NCI-H69 (cell line): ENCODE measurements at regions not wholly inside any gene's neighbourhood (a gene's known extent, or its start where the extent isn't known, plus 50 kb on each side); places are given as distances from the start of the nearest gene placed in this dataset.
"Not testable (repeated sequence)": the region's sequence is repeated elsewhere in the genome, so short reads cannot be mapped to it uniquely, and the experiment has no call there.

Experiments used
- DNase-seq: peaks from one replicate; lab custom pipeline; 2025; lab: John Stamatoyannopoulos, UW

DNA sequence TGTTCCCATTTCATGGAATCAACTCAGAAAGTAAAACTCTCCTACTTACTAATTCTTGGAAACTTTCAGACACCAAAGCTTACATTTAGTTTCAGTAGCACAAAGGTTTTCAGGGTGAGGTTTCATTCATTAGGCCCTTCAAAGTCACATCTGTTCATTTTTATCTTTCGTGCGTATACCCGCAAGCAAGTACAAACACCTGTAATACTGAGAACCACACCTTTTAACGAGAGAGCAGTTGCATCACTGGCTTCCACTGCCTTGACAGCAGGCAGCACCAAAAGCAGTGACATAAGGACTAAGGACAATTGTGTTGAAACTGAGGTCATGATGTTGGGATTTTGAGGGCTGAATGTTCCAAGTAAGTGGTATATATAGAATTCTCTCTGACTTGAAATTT, 60.5 kb downstream of the GOLGA6L22 start:
- DNase-seq: not testable (repeated sequence)

GRCh38 chr15:22526537-22526936, 67.8 kb downstream of the GOLGA6L22 start:
- DNase-seq: not testable (repeated sequence)

GRCh38 chr15:22527016-22527415, 68.3 kb downstream of the GOLGA6L22 start:
- DNase-seq: not testable (repeated sequence)

DNA sequence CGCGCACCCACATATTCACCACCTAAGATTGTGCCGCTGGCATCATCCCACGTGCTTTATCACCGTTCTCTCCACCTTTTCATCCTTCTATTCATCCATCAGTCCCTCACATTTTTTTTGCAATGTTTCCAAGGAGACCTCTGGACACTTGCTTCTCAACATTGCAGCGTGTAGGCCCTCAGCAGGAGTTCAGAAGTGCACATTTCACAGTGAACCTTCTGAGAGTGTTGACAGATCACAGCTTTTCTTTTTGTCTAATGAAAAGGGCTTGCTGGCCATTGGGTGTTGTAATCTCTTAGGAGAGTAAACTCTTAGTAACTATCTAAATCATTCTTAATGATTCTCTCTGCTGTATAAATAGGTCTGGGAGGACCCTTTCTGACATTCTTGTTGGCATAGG, 70.5 kb downstream of the GOLGA6L22 start:
- DNase-seq: not testable (repeated sequence)

DNA sequence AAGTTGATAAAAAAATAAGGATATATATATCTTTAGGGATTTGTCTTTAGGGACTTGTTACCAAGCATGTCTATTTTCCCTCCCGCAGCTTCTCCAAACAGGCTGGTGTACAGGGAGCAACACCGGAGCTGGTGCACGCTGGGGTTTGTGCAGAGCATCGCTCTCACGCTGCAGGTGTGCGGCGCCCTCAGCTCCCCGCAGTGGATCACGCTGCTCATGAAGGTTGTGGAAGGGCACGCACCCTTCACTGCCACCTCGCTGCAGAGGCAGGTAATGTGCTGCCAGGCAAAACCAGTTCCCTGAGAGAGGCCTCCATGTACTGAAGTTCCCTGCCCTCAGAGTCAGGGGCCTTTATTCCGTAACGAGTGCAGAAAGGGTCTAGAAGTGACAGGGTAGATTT, 101.0 kb downstream of the GOLGA6L22 start:
- DNase-seq: not testable (repeated sequence)

DNA sequence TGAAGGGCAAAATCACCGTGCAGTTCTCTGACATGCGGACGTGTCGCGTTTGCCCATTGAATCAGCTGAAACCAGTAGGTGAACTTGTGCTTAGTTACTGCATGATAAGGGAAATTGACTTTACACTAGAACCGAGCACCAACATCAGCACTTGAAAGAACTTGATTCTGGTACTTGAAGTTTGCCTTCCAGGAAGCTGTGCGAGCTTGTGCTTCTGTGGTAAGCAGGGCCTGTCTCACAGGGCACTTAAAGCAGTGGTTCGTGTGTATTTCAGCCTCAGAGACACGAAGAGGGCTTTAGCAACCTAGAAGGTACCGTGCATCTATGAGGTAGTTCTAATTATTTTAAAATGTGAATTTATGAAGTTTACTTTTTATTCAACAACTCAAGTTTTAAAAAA, 103.0 kb downstream of the GOLGA6L22 start:
- DNase-seq: not testable (repeated sequence)

DNA sequence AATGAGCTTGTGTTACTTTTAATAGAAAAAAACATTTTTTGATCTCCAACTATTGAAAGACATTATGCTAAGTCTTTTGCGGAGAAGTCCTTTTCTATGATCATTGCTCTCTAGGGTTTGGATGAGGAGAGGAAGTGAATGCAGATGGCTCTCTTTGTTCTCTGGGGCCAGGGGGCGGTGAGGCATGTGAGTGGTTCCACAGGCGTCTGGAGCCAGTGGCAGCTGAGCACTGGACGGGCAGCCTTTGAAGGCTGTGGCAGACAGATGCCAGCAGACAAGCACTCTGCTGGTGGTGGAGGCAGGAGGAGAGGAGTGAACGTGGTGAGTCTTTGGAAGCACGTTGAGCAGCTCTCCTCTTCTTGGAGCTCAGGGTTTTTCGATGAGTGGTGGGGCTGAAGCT, 107.8 kb downstream of the GOLGA6L22 start:
- not testable (repeated sequence) for DNase-seq

DNA sequence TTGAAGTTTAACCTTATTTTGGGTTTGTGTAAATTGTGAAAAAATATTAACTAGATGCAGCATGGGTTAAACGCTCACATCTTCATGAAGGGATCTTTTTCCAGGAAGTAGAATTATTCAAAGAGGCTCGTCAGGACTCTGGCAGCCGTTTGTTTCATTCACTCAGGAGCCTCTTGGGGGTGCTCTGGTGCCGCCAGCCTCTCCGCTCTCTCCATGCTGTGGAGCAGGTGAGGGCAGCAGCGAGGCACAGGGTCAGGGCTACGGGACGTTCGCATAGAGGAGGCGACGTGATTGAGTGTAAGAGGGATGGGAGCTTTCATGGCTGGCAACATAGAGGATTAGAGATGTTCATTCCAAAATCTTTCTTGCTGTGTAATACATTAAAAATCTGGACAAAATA, 110.8 kb downstream of the GOLGA6L22 start:
- not testable (repeated sequence) for DNase-seq

- DNase-seq: not testable (repeated sequence)
Measured at GRCh38 chr15:22572152-22572735, 113.5 kb downstream of the GOLGA6L22 start.

- DNase-seq: not testable (repeated sequence)
Measured at GRCh38 chr15:22572792-22573191, 114.1 kb downstream of the GOLGA6L22 start.

DNA sequence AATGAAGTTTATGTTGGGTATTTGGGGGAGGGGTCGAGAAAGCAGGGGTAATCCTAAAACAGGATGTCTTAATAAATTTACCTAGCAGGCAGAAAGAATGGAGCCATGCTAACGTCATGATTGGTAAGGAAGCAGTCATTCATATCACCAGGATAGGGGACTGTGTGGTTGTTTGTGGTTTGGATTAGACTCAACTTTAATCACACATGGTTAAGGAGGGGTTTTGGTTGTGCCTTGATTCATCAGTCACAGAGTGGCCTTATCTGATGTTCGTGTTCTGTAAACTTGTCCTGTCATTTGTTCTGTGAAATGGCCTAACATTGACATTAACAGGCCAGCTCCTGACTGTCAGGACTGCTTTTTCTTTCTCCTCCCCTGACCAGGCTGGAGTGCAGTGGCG, 119.1 kb downstream of the GOLGA6L22 start:
- DNase-seq: not testable (repeated sequence)

- DNase-seq: not testable (repeated sequence)
Measured at GRCh38 chr15:22579213-22579612, 120.5 kb downstream of the GOLGA6L22 start.

DNA sequence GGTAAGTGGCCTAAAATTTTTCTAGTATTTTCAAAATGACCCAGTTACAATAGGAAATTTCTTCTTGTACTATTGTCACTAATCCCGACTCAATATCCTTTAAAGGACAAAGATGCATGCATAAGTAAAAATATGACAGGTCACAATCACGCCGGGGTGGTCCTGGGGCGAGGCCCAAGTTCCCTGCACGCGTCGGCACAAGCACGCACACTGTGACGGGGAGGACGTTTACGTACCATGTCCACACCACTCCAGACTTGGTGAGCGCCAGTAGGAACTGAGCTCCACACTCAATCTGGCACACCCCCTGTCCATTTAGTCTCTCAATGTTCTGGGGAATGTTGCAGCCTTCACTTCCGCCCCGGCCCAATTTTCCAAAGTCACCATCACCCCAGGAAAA, 128.7 kb downstream of the GOLGA6L22 start:
- not testable (repeated sequence) for DNase-seq

DNA sequence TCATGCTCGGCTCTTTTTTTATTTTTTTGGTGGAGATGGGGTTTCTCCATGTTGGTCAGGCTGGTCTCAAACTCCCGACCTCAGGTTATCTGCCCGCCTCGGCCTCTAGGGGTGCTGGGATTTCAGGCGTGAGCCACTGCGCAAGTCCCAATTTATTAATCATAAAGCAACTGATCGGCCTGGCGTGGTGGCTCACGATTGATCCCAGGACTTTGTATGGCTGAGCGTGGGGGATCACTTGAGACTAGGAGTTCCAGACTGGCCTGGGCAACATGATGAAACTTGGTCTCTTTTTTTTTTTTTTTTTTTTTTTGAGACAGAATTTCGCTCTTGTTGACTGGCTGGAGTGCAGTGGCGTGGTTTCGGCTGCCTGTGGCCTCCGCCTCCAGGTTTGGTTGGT, 139.8 kb downstream of the GOLGA6L22 start:
- not testable (repeated sequence) for DNase-seq

GRCh38 chr15:22599526-22600320, 141.0 kb downstream of the GOLGA6L22 start:
- not testable (repeated sequence) for DNase-seq

DNA sequence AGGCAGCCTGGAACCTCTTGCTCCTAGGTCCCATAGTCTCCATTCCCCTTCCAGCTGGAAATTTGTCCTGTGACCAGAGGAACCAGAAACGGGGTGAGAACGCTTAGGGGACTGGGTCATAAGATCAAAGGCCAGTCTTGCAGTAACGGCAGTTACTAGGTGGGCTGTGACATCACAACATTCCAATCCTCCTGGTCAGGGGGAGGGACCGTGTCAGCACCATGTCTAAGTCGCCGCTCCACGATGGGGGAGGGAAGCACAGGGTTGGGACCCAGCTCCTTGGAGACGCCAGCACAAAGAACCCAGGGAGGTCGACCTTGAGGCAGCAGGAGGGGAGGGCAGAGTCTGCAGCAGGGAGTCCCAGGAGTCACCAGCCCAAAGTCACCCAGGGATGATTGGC, 158.3 kb downstream of the GOLGA6L22 start:
- not testable (repeated sequence) for DNase-seq

GRCh38 chr15:22631789-22632188, 154.7 kb upstream of the NIPA1 start:
- DNase-seq: not testable (repeated sequence)

- DNase-seq: not testable (repeated sequence)
Measured at GRCh38 chr15:22639983-22640382, 146.5 kb upstream of the NIPA1 start.

GRCh38 chr15:22649458-22649857, 137.0 kb upstream of the NIPA1 start:
- DNase-seq: not testable (repeated sequence)

- not testable (repeated sequence) for DNase-seq
Measured at GRCh38 chr15:22651179-22651578, 135.3 kb upstream of the NIPA1 start.

GRCh38 chr15:22664294-22665058, 122.0 kb upstream of the NIPA1 start:
- DNase-seq: peak; percentile 38

DNA sequence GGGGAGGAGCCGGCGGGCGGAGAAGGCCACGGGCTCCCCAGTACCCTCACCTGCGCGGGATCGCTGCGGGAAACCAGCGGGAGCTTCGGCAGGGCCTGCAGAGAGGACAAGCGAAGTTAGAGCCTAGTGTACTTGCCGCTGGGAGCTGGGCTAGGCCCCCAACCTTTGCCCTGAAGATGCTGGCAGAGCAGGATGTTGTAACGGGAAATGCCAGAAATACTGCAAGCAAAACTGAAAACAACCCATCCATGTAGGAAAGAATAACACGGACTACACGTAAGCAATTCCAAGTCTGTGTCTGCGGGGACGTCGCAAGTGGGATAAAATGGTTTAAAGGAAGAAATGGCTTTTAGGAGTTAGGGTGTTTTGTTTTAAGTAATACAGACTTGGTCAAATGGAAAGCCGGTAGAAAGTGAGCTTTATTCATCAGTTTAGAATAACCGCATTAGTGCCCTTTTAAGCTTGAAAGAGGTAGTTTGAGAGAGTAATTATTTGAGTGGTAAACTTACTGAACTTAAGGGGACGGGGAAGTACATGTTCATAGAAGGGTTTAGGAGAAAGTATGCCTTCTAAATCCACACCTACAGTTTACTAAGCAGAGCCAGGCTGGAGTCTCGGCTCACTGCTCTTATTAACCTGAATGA, 121.3 kb upstream of the NIPA1 start:
- DNase-seq: peak; percentile 3
